Loucy (cell line): ENCODE measurements at regions not wholly inside any gene's neighbourhood (a gene's known extent, or its start where the extent isn't known, plus 50 kb on each side); places are given as distances from the start of the nearest gene placed in this dataset.

Experiments
- H2AFZ ChIP-seq: fragments of 200-600 bp; sonication (generic); 2 replicates; pipeline ENCODE4 v1.6.0; 2016; ENCODE audit warnings: antibody characterized with exemption, mild to moderate bottlenecking, low read length, moderate library complexity
- H3F3A ChIP-seq: fragments of 200-600 bp; 2 replicates; pipeline ENCODE4 v1.6.0; 2016; ENCODE audit warnings: antibody characterized with exemption, low read depth, mild to moderate bottlenecking
- H3K27me3 ChIP-seq: fragments of 200-600 bp; sonication (generic); 2 replicates; pipeline ENCODE4 v1.6.1; 2014; ENCODE audit warnings: low read length, mild to moderate bottlenecking; ENCODE audit not compliant: insufficient read depth, poor library complexity, severe bottlenecking
- H3K36me3 ChIP-seq: fragments of 200-600 bp; sonication (generic); 2 replicates; pipeline ENCODE4 v1.6.1; 2016; ENCODE audit warnings: low read length; ENCODE audit not compliant: insufficient read depth
- H3K4me1 ChIP-seq: fragments of 200-600 bp; sonication (generic); 2 replicates; pipeline ENCODE4 v1.5.1; 2014; ENCODE audit warnings: low read length, mild to moderate bottlenecking; ENCODE audit not compliant: insufficient read depth, poor library complexity, severe bottlenecking
- H3K4me2 ChIP-seq: fragments of 200-600 bp; sonication (generic); 2 replicates; pipeline ENCODE4 v1.6.0; 2014; ENCODE audit warnings: antibody characterized with exemption, low read length, low read depth, mild to moderate bottlenecking; ENCODE audit not compliant: poor library complexity, severe bottlenecking
- H3K4me3 ChIP-seq: fragments of 200-600 bp; sonication (generic); 2 replicates; pipeline ENCODE4 v1.5.1; 2014; ENCODE audit warnings: low read length, mild to moderate bottlenecking, mixed read lengths; ENCODE audit not compliant: poor library complexity, severe bottlenecking
- H3K79me2 ChIP-seq: fragments of 200-600 bp; sonication (generic); 2 replicates; pipeline ENCODE4 v1.6.1; 2014; ENCODE audit warnings: low read length; ENCODE audit not compliant: insufficient read depth
- H3K9ac ChIP-seq: fragments of 200-600 bp; sonication (generic); 2 replicates; pipeline ENCODE4 v1.6.0; 2014; ENCODE audit warnings: mild to moderate bottlenecking, low read depth, low read length, moderate library complexity; ENCODE audit not compliant: poor library complexity, severe bottlenecking
- H3K9me2 ChIP-seq: fragments of 200-600 bp; sonication (generic); replicated peaks from 2 replicates; pipeline ENCODE4 v1.6.1; 2016; ENCODE audit warnings: low read depth, low read length, mixed read lengths
- H3K9me3 ChIP-seq: fragments of 200-600 bp; sonication (generic); 2 replicates; pipeline ENCODE4 v1.6.1; 2014; ENCODE audit warnings: mild to moderate bottlenecking, antibody characterized with exemption, low read length, low read depth; ENCODE audit not compliant: insufficient read depth
- H4K20me1 ChIP-seq: fragments of 200-600 bp; sonication (generic); 2 replicates; pipeline ENCODE4 v1.6.0; 2014; ENCODE audit warnings: antibody characterized with exemption, low read length, mild to moderate bottlenecking; ENCODE audit not compliant: insufficient read depth, poor library complexity, severe bottlenecking
- CTCF ChIP-seq: fragments of 200-600 bp; sonication (generic); conservative IDR thresholded peaks from 2 replicates; pipeline ENCODE4 v1.5.1; 2014; ENCODE audit warnings: mild to moderate bottlenecking, antibody characterized with exemption, low read length
- EZH2phosphoT487 ChIP-seq: fragments of 200-600 bp; IDR thresholded peaks from 2 replicates; pipeline ENCODE4 v1.6.1; 2018; ENCODE audit warnings: antibody characterized with exemption, mild to moderate bottlenecking, moderate library complexity, borderline replicate concordance

GRCh38 chr15:61613729-61614128, 384.6 kb upstream of the RORA start:
- H3K27me3 ChIP-seq, result no peaks in the 10 kb centered on the region
- H3K79me2 ChIP-seq, result no peaks in the 10 kb centered on the region
- no peak overlapping the region for H3K4me3 ChIP-seq
- no peaks in the 10 kb centered on the region for H3K9me2 ChIP-seq
- H3F3A ChIP-seq, result no peaks in the 10 kb centered on the region
- H3K9ac ChIP-seq, result no peak overlapping the region
- H3K36me3 ChIP-seq, result no peaks in the 10 kb centered on the region
- no peak overlapping the region for H3K4me2 ChIP-seq
- no peak for TF ChIP-seq EZH2phosphoT487
- no peak for TF ChIP-seq CTCF
- no peaks in the 10 kb centered on the region for H3K4me1 ChIP-seq
- H2AFZ ChIP-seq, result no peak overlapping the region
- H3K9me3 ChIP-seq, result peaks cover 2% of the 10 kb centered on the region; the same call in 1 of the 2 replicates
- no peaks in the 10 kb centered on the region for H4K20me1 ChIP-seq

GRCh38 chr15:61613138-61613537, 384.0 kb upstream of the RORA start:
- no peak for TF ChIP-seq EZH2phosphoT487
- TF ChIP-seq CTCF, result no peak
- Histone ChIP-seq H3K36me3 (no peaks in the 10 kb centered on the region), H3K9ac (no peak overlapping the region)

GRCh38 chr15:61612111-61612510, 383.0 kb upstream of the RORA start:
- Histone ChIP-seq H3K4me1 (no peaks in the 10 kb centered on the region), H2AFZ (no peak overlapping the region), H3K4me3 (no peak overlapping the region), H4K20me1 (no peaks in the 10 kb centered on the region), H3K27me3 (no peaks in the 10 kb centered on the region), H3K9me2 (no peaks in the 10 kb centered on the region), H3K36me3 (no peaks in the 10 kb centered on the region), H3K9ac (no peak overlapping the region), H3F3A (no peaks in the 10 kb centered on the region), H3K4me2 (no peak overlapping the region), H3K9me3 (peaks cover under 1% of the 10 kb centered on the region; the same call in 1 of the 2 replicates), H3K79me2 (no peaks in the 10 kb centered on the region)
- TF ChIP-seq EZH2phosphoT487 (no peak), CTCF (no peak)

More at GRCh38 chr15:61613138-61613537, 384.0 kb upstream of the RORA start:
- no peaks in the 10 kb centered on the region for H3K9me2 ChIP-seq
- no peak overlapping the region for H2AFZ ChIP-seq
- no peaks in the 10 kb centered on the region for H3K27me3 ChIP-seq
- H3F3A ChIP-seq, result no peaks in the 10 kb centered on the region
- peaks cover 2% of the 10 kb centered on the region; the same call in 1 of the 2 replicates for H3K9me3 ChIP-seq
- H3K4me1 ChIP-seq, result no peaks in the 10 kb centered on the region
- no peaks in the 10 kb centered on the region for H3K79me2 ChIP-seq
- H3K4me3 ChIP-seq, result no peak overlapping the region
- H3K4me2 ChIP-seq, result no peak overlapping the region
- no peaks in the 10 kb centered on the region for H4K20me1 ChIP-seq
